ENCODE measurements at regions not wholly inside any gene's neighbourhood (a gene's known extent, or its start where the extent isn't known, plus 50 kb on each side); places are given as distances from the start of the nearest gene placed in this dataset.

GRCh38 chr18:60599995-60600394 is 227.4 kb upstream of the MC4R start:
- TF ChIP-seq CTCF (IDR thresholded peaks at IDR 0.05), result no peak
- Mint-ChIP-seq H3K4me3 (no peak overlapping the region), H3K9me3 (peaks cover 9% of the 10 kb centered on the region), H3K27me3 (no peaks in the 10 kb centered on the region), H3K4me1 (ENCODE audit: low read depth) (no peaks in the 10 kb centered on the region), H3K36me3 (ENCODE audit: low read depth) (no peaks in the 10 kb centered on the region), H3K27ac (no peak overlapping the region)
- CTCF ChIA-PET, result no interaction called here
- intact Hi-C loops (cut with micrococcal nuclease), result no loop called here
- no peak for DNase-seq
- ATAC-seq, result no peak
- POLR2A ChIA-PET, result no interaction called here

- Mint-ChIP-seq H3K4me1 (ENCODE audit: low read depth) (no peaks in the 10 kb centered on the region), H3K27me3 (no peaks in the 10 kb centered on the region), H3K36me3 (ENCODE audit: low read depth) (no peaks in the 10 kb centered on the region), H3K27ac (no peak overlapping the region), H3K4me3 (no peak overlapping the region), H3K9me3 (peaks cover 8% of the 10 kb centered on the region)
- TF ChIP-seq CTCF (IDR thresholded peaks at IDR 0.05), result no peak
- no peak for DNase-seq
- ATAC-seq, result no peak
- POLR2A ChIA-PET, result no interaction called here
- CTCF ChIA-PET, result no interaction called here
- intact Hi-C loops (cut with micrococcal nuclease), result no loop called here
Measured at GRCh38 chr18:60601249-60601648, 228.7 kb upstream of the MC4R start.

GRCh38 chr18:60623331-60623730 is 250.8 kb upstream of the MC4R start:
- no peak for ATAC-seq
- Mint-ChIP-seq H3K4me1 (ENCODE audit: low read depth) (no peaks in the 10 kb centered on the region), H3K27ac (no peak overlapping the region), H3K9me3 (no peaks in the 10 kb centered on the region), H3K27me3 (no peaks in the 10 kb centered on the region), H3K36me3 (ENCODE audit: low read depth) (no peaks in the 10 kb centered on the region), H3K4me3 (no peak overlapping the region)
- intact Hi-C loops (cut with micrococcal nuclease), result no loop called here
- POLR2A ChIA-PET, result no interaction called here
- TF ChIP-seq CTCF (IDR thresholded peaks at IDR 0.05), result no peak
- no peak for DNase-seq
- CTCF ChIA-PET, result no interaction called here

- no peaks in the 10 kb centered on the region for H3K4me1 Mint-ChIP-seq (ENCODE audit: low read depth)
- POLR2A ChIA-PET, result no interaction called here
- ATAC-seq (no peak), DNase-seq (no peak)
- no peak overlapping the region for H3K4me3 Mint-ChIP-seq
- H3K9me3 Mint-ChIP-seq, result no peaks in the 10 kb centered on the region
- intact Hi-C loops (cut with micrococcal nuclease), result no loop called here
- no peak overlapping the region for H3K27ac Mint-ChIP-seq
- CTCF ChIA-PET, result interaction anchor here (1.3 kb wide), 1 partner anchor 10 kb away, joined by 3 read pairs; no protein-coding TSS in a partner anchor
- no peaks in the 10 kb centered on the region for H3K36me3 Mint-ChIP-seq (ENCODE audit: low read depth)
- TF ChIP-seq CTCF (IDR thresholded peaks at IDR 0.05), result no peak
- no peaks in the 10 kb centered on the region for H3K27me3 Mint-ChIP-seq
Measured at GRCh38 chr18:60624207-60624606, 251.6 kb upstream of the MC4R start.

- DNase-seq (no peak), ATAC-seq (no peak)
- H3K4me3 Mint-ChIP-seq, result no peak overlapping the region
- no peak for TF ChIP-seq CTCF (IDR thresholded peaks at IDR 0.05)
- H3K27me3 Mint-ChIP-seq, result no peaks in the 10 kb centered on the region
- H3K27ac Mint-ChIP-seq, result no peak overlapping the region
- H3K4me1 Mint-ChIP-seq (ENCODE audit: low read depth), result no peaks in the 10 kb centered on the region
- CTCF ChIA-PET, result no interaction called here
- peaks cover 7% of the 10 kb centered on the region for H3K9me3 Mint-ChIP-seq
- no peaks in the 10 kb centered on the region for H3K36me3 Mint-ChIP-seq (ENCODE audit: low read depth)
- POLR2A ChIA-PET, result no interaction called here
- intact Hi-C loops (cut with micrococcal nuclease), result no loop called here
Measured at GRCh38 chr18:60639836-60640235, 267.3 kb upstream of the MC4R start.

Data from activated CD8-positive, alpha-beta T cell treated with anti-CD3 and anti-CD28 coated beads for 36 hours (primary cell).